Activated T-cell treated with anti-CD3 and anti-CD28 coated beads, Interleukin-2, amount 50 U/mL, for 4 hours (primary cell): ENCODE measurements at regions not wholly inside any gene's neighbourhood (a gene's known extent, or its start where the extent isn't known, plus 50 kb on each side); places are given as distances from the start of the nearest gene placed in this dataset.

Experiments
- ATAC-seq, 2 donors: fragments of 200-7000 bp; cut with Tn5 transposase; one replicate each; pipeline ENCODE4 v1.10.0; 2021
- DNase-seq: peaks from one replicate; pipeline ENCODE4 v3.0.0-alpha.2; 2020
- H3K27me3 Mint-ChIP-seq: one replicate; pipeline ENCODE4 v1.8.0; 2021; ENCODE audit warnings: low read depth, mixed read lengths
- H3K36me3 Mint-ChIP-seq: one replicate; pipeline ENCODE4 v1.8.0; 2022; ENCODE audit warnings: mixed read lengths; ENCODE audit not compliant: insufficient read depth
- H3K4me1 Mint-ChIP-seq: one replicate; pipeline ENCODE4 v1.8.0; 2021; ENCODE audit warnings: low read depth, mixed read lengths
- H3K4me3 Mint-ChIP-seq: one replicate; pipeline ENCODE4 v1.8.0; 2021; ENCODE audit warnings: mild to moderate bottlenecking, moderate library complexity, mixed read lengths
- H3K9me3 Mint-ChIP-seq: one replicate; pipeline ENCODE4 v1.8.0; 2021; ENCODE audit warnings: mixed read lengths

GRCh38 chr16:86765389-86766026 is 187.2 kb downstream of the FOXL1 start:
- H3K9me3 Mint-ChIP-seq: no peaks in the 10 kb centered on the region
- ATAC-seq: no peak
- H3K4me3 Mint-ChIP-seq: no peak overlapping the region
- H3K4me1 Mint-ChIP-seq: no peaks in the 10 kb centered on the region
- H3K27me3 Mint-ChIP-seq: peaks cover 26% of the 10 kb centered on the region
- no peak for DNase-seq
- H3K36me3 Mint-ChIP-seq: no peaks in the 10 kb centered on the region

- Mint-ChIP-seq H3K4me1 (no peaks in the 10 kb centered on the region), H3K4me3 (no peak overlapping the region), H3K36me3 (no peaks in the 10 kb centered on the region), H3K27me3 (peaks cover 17% of the 10 kb centered on the region), H3K9me3 (no peaks in the 10 kb centered on the region)
- DNase-seq (no peak), ATAC-seq (no peak)
Measured at GRCh38 chr16:86766700-86767099, 188.4 kb downstream of the FOXL1 start.

GRCh38 chr16:86768228-86768791 is 190.0 kb downstream of the FOXL1 start:
- no peak overlapping the region for H3K4me3 Mint-ChIP-seq
- ATAC-seq: no peak
- H3K4me1 Mint-ChIP-seq: no peaks in the 10 kb centered on the region

GRCh38 chr16:86768999-86769398 is 190.7 kb downstream of the FOXL1 start:
- DNase-seq (no peak), ATAC-seq (no peak)
- Mint-ChIP-seq H3K4me3 (no peak overlapping the region), H3K36me3 (no peaks in the 10 kb centered on the region), H3K9me3 (no peaks in the 10 kb centered on the region), H3K27me3 (peaks cover 5% of the 10 kb centered on the region), H3K4me1 (no peaks in the 10 kb centered on the region)

More at GRCh38 chr16:86768228-86768791, 190.0 kb downstream of the FOXL1 start:
- no peaks in the 10 kb centered on the region for H3K9me3 Mint-ChIP-seq
- H3K36me3 Mint-ChIP-seq: no peaks in the 10 kb centered on the region
- no peak for DNase-seq
- peaks cover 6% of the 10 kb centered on the region for H3K27me3 Mint-ChIP-seq

- H3K4me3 Mint-ChIP-seq: no peak overlapping the region
- no peak for DNase-seq
- H3K9me3 Mint-ChIP-seq: no peaks in the 10 kb centered on the region
- peaks cover 5% of the 10 kb centered on the region for H3K27me3 Mint-ChIP-seq
- no peak for ATAC-seq
- H3K4me1 Mint-ChIP-seq: no peaks in the 10 kb centered on the region
- H3K36me3 Mint-ChIP-seq: no peaks in the 10 kb centered on the region
Measured at GRCh38 chr16:86771506-86772460, 193.4 kb downstream of the FOXL1 start.

GRCh38 chr16:86772671-86773353 is 194.5 kb downstream of the FOXL1 start:
- Mint-ChIP-seq H3K4me3 (no peak overlapping the region), H3K27me3 (peaks cover 7% of the 10 kb centered on the region), H3K4me1 (no peaks in the 10 kb centered on the region), H3K36me3 (no peaks in the 10 kb centered on the region), H3K9me3 (no peaks in the 10 kb centered on the region)
- DNase-seq (no peak), ATAC-seq (no peak)

- no peaks in the 10 kb centered on the region for H3K4me1 Mint-ChIP-seq
- ATAC-seq (no peak), DNase-seq (no peak)
- H3K4me3 Mint-ChIP-seq: no peak overlapping the region
- no peaks in the 10 kb centered on the region for H3K36me3 Mint-ChIP-seq
- no peaks in the 10 kb centered on the region for H3K9me3 Mint-ChIP-seq
- peaks cover 6% of the 10 kb centered on the region for H3K27me3 Mint-ChIP-seq
Measured at GRCh38 chr16:86773354-86773715, 195.0 kb downstream of the FOXL1 start.

GRCh38 chr16:86774931-86775330 is 196.6 kb downstream of the FOXL1 start:
- Mint-ChIP-seq H3K27me3 (peaks cover 3% of the 10 kb centered on the region), H3K4me3 (no peak overlapping the region), H3K9me3 (no peaks in the 10 kb centered on the region), H3K4me1 (no peaks in the 10 kb centered on the region), H3K36me3 (no peaks in the 10 kb centered on the region)
- ATAC-seq: no peak
- DNase-seq: no peak

- Mint-ChIP-seq H3K36me3 (no peaks in the 10 kb centered on the region), H3K9me3 (no peaks in the 10 kb centered on the region), H3K27me3 (peaks cover 3% of the 10 kb centered on the region), H3K4me1 (no peaks in the 10 kb centered on the region), H3K4me3 (no peak overlapping the region)
- ATAC-seq (no peak), DNase-seq (no peak)
Measured at GRCh38 chr16:86775511-86775921, 197.2 kb downstream of the FOXL1 start.

- Mint-ChIP-seq H3K4me3 (no peak overlapping the region), H3K36me3 (no peaks in the 10 kb centered on the region), H3K4me1 (no peaks in the 10 kb centered on the region), H3K27me3 (peaks cover 8% of the 10 kb centered on the region), H3K9me3 (no peaks in the 10 kb centered on the region)
- DNase-seq (no peak), ATAC-seq (no peak)
Measured at GRCh38 chr16:86777381-86777946, 199.1 kb downstream of the FOXL1 start.

GRCh38 chr16:86778108-86778745 is 199.9 kb downstream of the FOXL1 start:
- no peak for ATAC-seq
- no peaks in the 10 kb centered on the region for H3K36me3 Mint-ChIP-seq
- DNase-seq: no peak

GRCh38 chr16:86778978-86779377 is 200.6 kb downstream of the FOXL1 start:
- H3K4me3 Mint-ChIP-seq: no peak overlapping the region
- H3K27me3 Mint-ChIP-seq: peaks cover 10% of the 10 kb centered on the region
- no peak for DNase-seq
- ATAC-seq: no peak
- no peaks in the 10 kb centered on the region for H3K9me3 Mint-ChIP-seq
- H3K36me3 Mint-ChIP-seq: no peaks in the 10 kb centered on the region
- no peaks in the 10 kb centered on the region for H3K4me1 Mint-ChIP-seq

More at GRCh38 chr16:86778108-86778745, 199.9 kb downstream of the FOXL1 start:
- no peak overlapping the region for H3K4me3 Mint-ChIP-seq
- peaks cover 8% of the 10 kb centered on the region for H3K27me3 Mint-ChIP-seq
- H3K9me3 Mint-ChIP-seq: no peaks in the 10 kb centered on the region
- H3K4me1 Mint-ChIP-seq: no peaks in the 10 kb centered on the region

GRCh38 chr16:86781046-86781445 is 202.7 kb downstream of the FOXL1 start:
- H3K27me3 Mint-ChIP-seq: peaks cover 9% of the 10 kb centered on the region
- ATAC-seq (no peak), DNase-seq (no peak)
- no peaks in the 10 kb centered on the region for H3K4me1 Mint-ChIP-seq
- no peaks in the 10 kb centered on the region for H3K9me3 Mint-ChIP-seq
- H3K36me3 Mint-ChIP-seq: no peaks in the 10 kb centered on the region
- H3K4me3 Mint-ChIP-seq: no peak overlapping the region
